Fibroblast of the aortic adventitia (primary cell): ENCODE measurements at regions not wholly inside any gene's neighbourhood (a gene's known extent, or its start where the extent isn't known, plus 50 kb on each side); places are given as distances from the start of the nearest gene placed in this dataset.

Source experiments
- DNase-seq: peaks from one replicate; pipeline ENCODE4 v3.0.0-alpha.2; 2010; ENCODE audit warnings: low read depth
- H3K4me3 ChIP-seq: 2 replicates; pipeline ENCODE4 v1.5.1; 2011; ENCODE audit warnings: low read depth, mild to moderate bottlenecking, control low read depth, low read length, moderate library complexity
- CTCF ChIP-seq: IDR thresholded peaks from 2 replicates; pipeline ENCODE4 v1.5.1; 2011; ENCODE audit warnings: mild to moderate bottlenecking, low read length, control low read depth, inconsistent platforms; ENCODE audit not compliant: insufficient read depth

- no peak for TF ChIP-seq CTCF
- DNase-seq = no peak
- no peak overlapping the region for H3K4me3 ChIP-seq
These were observed 102.8 kb upstream of the TMEM18 start for GRCh38 chr2:780002-780401.

DNA sequence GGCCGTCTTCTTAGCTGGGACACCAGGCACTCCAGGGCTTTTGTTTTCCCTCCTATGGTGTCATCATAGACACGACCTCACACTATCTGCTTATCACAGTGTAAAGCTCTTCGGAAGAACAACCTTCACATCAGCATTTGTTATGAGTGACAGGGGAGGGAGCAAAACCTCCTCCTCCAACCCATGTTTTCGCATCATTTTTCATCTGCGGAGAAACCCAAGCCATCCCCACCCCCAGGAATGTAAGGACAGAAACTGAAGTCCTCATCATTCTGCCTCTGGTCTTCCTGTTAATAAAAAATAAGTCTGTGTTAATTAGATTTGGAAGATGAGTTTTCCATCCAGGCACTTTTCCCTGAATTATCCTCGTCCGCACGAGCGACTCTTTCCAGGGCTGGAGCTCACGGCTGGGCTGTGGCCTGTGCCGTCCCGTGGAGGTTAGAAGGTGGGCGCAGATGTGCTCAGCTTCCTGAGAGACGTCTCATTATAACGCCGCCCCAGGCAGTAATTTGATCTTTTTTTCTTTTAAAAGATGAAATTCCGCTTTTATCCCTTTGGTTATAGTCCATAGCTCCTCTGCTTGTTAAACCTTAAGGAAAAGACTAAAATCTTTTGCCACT, 101.6 kb upstream of the TMEM18 start:
- TF ChIP-seq CTCF = no peak

GRCh38 chr2:777546-777945, 100.3 kb upstream of the TMEM18 start:
- TF ChIP-seq CTCF = no peak
- DNase-seq = no peak
- H3K4me3 ChIP-seq = no peak overlapping the region

More for the DNA sequence above, 101.6 kb upstream of the TMEM18 start:
- DNase-seq = no peak
- H3K4me3 ChIP-seq = no peak overlapping the region

DNA sequence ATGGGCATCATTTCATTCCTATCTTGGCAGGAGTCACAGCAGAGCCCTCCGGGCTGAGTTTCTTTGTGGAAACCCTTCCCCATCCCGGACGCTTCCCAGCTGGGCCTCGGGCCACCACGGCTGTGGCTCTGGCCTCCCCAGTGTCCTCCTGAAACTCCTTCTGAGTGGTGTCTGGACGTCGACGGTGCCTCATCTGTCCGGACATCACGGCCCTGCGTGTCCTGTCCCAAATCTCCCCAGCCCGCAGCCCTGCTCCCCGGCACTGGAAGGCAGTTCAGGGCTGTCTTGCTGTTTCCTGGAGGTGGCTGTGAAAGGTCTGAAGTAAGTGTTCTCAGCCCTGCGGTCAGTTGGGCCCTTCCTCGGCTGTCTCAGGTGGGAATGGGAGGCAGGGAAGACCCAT, 99.8 kb upstream of the TMEM18 start:
- no peak for DNase-seq
- TF ChIP-seq CTCF = no peak
- no peak overlapping the region for H3K4me3 ChIP-seq

DNA sequence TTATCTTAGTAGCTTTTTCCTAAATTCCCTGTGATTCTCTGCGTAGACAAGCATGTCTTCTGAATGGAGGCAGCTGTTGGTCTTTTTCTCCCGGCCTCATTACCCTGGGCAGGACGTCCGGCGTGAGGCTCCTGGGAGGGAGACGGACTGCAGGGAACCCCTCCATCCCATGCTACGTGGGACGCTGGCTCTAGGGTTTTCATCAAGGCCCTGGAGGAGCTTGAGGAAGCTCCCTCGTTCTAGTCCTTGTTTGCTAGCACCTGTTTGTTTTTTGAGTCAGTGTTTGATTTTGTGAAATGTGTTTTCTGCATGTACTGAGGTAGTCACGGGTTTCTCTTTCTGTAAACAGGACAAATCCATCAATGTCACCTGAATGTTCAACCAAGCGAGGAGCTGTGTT, 99.3 kb upstream of the TMEM18 start:
- TF ChIP-seq CTCF = no peak
- DNase-seq = no peak
- no peak overlapping the region for H3K4me3 ChIP-seq

- TF ChIP-seq CTCF = no peak
- no peak overlapping the region for H3K4me3 ChIP-seq
- DNase-seq = no peak
These were observed 98.8 kb upstream of the TMEM18 start for GRCh38 chr2:776038-776437.

- no peak for TF ChIP-seq CTCF
- no peak overlapping the region for H3K4me3 ChIP-seq
These were observed 97.2 kb upstream of the TMEM18 start for GRCh38 chr2:774436-774835.

More at GRCh38 chr2:774436-774835, 97.2 kb upstream of the TMEM18 start:
- no peak for DNase-seq
